ENCODE measurements at regions not wholly inside any gene's neighbourhood (a gene's known extent, or its start where the extent isn't known, plus 50 kb on each side); places are given as distances from the start of the nearest gene placed in this dataset.

DNA sequence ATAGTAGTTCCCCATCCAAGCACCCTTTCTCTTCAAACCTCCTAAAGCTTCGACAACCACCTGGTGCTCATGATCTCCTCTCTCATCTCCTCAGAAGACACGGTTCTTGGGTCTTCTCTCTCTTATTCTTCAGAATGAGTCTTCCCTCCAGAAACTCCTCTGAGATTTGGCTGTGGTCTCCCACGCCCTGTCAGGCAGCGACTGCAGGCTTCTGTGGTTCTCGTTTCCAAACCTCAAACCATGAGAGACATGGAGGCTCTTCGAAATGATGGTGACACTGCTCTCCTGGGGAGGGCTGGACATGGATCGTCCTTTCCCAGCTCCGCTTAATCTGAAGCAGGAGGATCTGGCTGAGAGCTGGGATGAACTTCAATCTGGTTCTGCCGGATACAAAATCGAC, 78.6 kb upstream of the PITRM1 start:
- POLR2A ChIA-PET: no interaction called here
- DNase-seq (no peak), ATAC-seq (ENCODE audit: low read depth) (no peak)
- peaks cover 26% of the 10 kb centered on the region for H3K27me3 Mint-ChIP-seq
- Histone ChIP-seq H3K36me3 (replicated peaks in 1 of 2; ENCODE audit: control extremely low read depth in 1 of 2, control insufficient read depth in 1 of 2, extremely low read depth in 1 of 2, insufficient read depth in 2 of 2, low read length in 1 of 2) (no peaks in the 10 kb centered on the region), H4K20me1 (ENCODE audit: control insufficient read depth, insufficient read depth, low read length, poor library complexity, severe bottlenecking) (no peaks in the 10 kb centered on the region), H3K27me3 (replicated peaks in 1 of 4; ENCODE audit: control extremely low read depth in 1 of 4, control insufficient read depth in 3 of 4, insufficient read depth in 4 of 4, low read length in 3 of 4) (peaks cover 0 to 4% (median 0%) of the 10 kb centered on the region in 4 experiments), H3K79me2 (ENCODE audit: control insufficient read depth, insufficient read depth, low read length) (no peaks in the 10 kb centered on the region), H3K4me2 (replicated peaks; ENCODE audit: low read depth, low read length, poor library complexity, severe bottlenecking) (no peak overlapping the region), H3K27ac (ENCODE audit: low read length in 2 of 2) (no peak overlapping the region), H3K4me3 (ENCODE audit: control extremely low read depth in 1 of 5, extremely low read depth in 1 of 5, insufficient read depth in 1 of 5, low read depth in 2 of 5, low read length in 4 of 5) (no peak overlapping the region), H3K9me3 (ENCODE audit: control extremely low read depth in 1 of 3, control insufficient read depth in 2 of 3, insufficient read depth in 1 of 3, low read length in 2 of 3) (no peaks in the 10 kb centered on the region), H3K9ac (ENCODE audit: low read length) (no peak overlapping the region), H3K4me1 (ENCODE audit: control insufficient read depth in 2 of 2, insufficient read depth in 2 of 2, low read length in 2 of 2) (no peaks in the 10 kb centered on the region), H2AFZ (ENCODE audit: insufficient read depth, low read depth, low read length, poor library complexity, severe bottlenecking) (no peak overlapping the region)
- no peaks in the 10 kb centered on the region for H3K4me1 Mint-ChIP-seq
- H3K27ac Mint-ChIP-seq: no peak overlapping the region
- intact Hi-C loops (cut with micrococcal nuclease): no loop called here
- TF ChIP-seq, protein P1, sequence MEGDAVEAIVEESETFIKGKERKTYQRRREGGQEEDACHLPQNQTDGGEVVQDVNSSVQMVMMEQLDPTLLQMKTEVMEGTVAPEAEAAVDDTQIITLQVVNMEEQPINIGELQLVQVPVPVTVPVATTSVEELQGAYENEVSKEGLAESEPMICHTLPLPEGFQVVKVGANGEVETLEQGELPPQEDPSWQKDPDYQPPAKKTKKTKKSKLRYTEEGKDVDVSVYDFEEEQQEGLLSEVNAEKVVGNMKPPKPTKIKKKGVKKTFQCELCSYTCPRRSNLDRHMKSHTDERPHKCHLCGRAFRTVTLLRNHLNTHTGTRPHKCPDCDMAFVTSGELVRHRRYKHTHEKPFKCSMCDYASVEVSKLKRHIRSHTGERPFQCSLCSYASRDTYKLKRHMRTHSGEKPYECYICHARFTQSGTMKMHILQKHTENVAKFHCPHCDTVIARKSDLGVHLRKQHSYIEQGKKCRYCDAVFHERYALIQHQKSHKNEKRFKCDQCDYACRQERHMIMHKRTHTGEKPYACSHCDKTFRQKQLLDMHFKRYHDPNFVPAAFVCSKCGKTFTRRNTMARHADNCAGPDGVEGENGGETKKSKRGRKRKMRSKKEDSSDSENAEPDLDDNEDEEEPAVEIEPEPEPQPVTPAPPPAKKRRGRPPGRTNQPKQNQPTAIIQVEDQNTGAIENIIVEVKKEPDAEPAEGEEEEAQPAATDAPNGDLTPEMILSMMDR (IDR thresholded peaks at IDR 0.05): no peak
- no peak for TF ChIP-seq EZH2 (IDR thresholded peaks at IDR 0.05; ENCODE audit: borderline replicate concordance, insufficient read depth, low read depth, low read length, poor library complexity, severe bottlenecking)
- 31% methylated on average over 10 of the region's 10 CpGs for WGBS (ENCODE audit: insufficient coverage)
- H3K9me3 Mint-ChIP-seq (ENCODE audit: insufficient read depth): no peaks in the 10 kb centered on the region
- no peak overlapping the region for H3K4me3 Mint-ChIP-seq
- CTCF ChIA-PET: interaction anchor here (1.4 kb wide), 1 partner anchor 11 kb away, joined by 3 read pairs; no protein-coding TSS in a partner anchor

DNA sequence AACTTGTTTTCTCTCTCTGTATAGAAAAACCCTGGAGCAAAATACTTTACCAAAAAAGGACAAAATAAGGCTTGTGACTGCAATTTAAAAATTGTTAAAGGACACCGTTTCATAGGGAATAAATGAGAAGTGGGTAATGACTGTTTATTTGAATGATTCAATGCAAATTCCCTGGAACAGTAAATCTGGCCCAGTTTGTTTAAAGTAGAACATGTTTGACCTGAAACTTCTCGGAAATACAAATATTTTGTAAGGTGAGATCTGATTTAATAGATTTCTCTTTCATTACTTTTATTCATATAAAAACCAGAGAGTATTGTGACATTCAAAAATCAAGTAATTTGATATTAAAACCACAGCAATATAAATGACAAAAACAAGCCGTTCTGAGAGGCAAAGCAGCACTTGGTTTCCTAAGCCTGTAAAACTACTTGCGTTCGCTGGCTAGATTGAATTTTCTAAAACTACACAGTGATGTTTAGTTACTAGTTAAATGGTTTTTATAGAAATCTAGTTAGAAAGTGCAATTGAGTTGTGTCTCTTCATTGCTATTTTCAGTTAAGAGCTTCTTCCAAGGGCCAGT, 76.8 kb upstream of the PITRM1 start:
- ChIA-PET CTCF (no interaction called here), POLR2A (no interaction called here)
- Histone ChIP-seq H3K9me3 (ENCODE audit: control extremely low read depth in 1 of 3, control insufficient read depth in 2 of 3, insufficient read depth in 1 of 3, low read length in 2 of 3) (no peaks in the 10 kb centered on the region), H3K36me3 (replicated peaks in 1 of 2; ENCODE audit: control extremely low read depth in 1 of 2, control insufficient read depth in 1 of 2, extremely low read depth in 1 of 2, insufficient read depth in 2 of 2, low read length in 1 of 2) (no peaks in the 10 kb centered on the region), H3K27me3 (replicated peaks in 1 of 4; ENCODE audit: control extremely low read depth in 1 of 4, control insufficient read depth in 3 of 4, insufficient read depth in 4 of 4, low read length in 3 of 4) (peaks cover 0 to 4% (median 0%) of the 10 kb centered on the region in 4 experiments), H3K4me1 (ENCODE audit: control insufficient read depth in 2 of 2, insufficient read depth in 2 of 2, low read length in 2 of 2) (no peaks in the 10 kb centered on the region), H3K27ac (ENCODE audit: low read length in 2 of 2) (no peak overlapping the region), H4K20me1 (ENCODE audit: control insufficient read depth, insufficient read depth, low read length, poor library complexity, severe bottlenecking) (no peaks in the 10 kb centered on the region), H2AFZ (ENCODE audit: insufficient read depth, low read depth, low read length, poor library complexity, severe bottlenecking) (no peak overlapping the region), H3K79me2 (ENCODE audit: control insufficient read depth, insufficient read depth, low read length) (no peaks in the 10 kb centered on the region), H3K4me3 (ENCODE audit: control extremely low read depth in 1 of 5, extremely low read depth in 1 of 5, insufficient read depth in 1 of 5, low read depth in 2 of 5, low read length in 4 of 5) (no peak overlapping the region), H3K4me2 (replicated peaks; ENCODE audit: low read depth, low read length, poor library complexity, severe bottlenecking) (no peak overlapping the region), H3K9ac (ENCODE audit: low read length) (no peak overlapping the region)
- Mint-ChIP-seq H3K27ac (no peak overlapping the region), H3K27me3 (peaks cover 25% of the 10 kb centered on the region), H3K9me3 (ENCODE audit: insufficient read depth) (no peaks in the 10 kb centered on the region), H3K4me1 (no peaks in the 10 kb centered on the region), H3K4me3 (no peak overlapping the region)
- intact Hi-C loops (cut with micrococcal nuclease): no loop called here
- ATAC-seq (ENCODE audit: low read depth) (no peak), DNase-seq (no peak)
- TF ChIP-seq EZH2 (IDR thresholded peaks at IDR 0.05; ENCODE audit: borderline replicate concordance, insufficient read depth, low read depth, low read length, poor library complexity, severe bottlenecking): no peak
- TF ChIP-seq, protein P1 (IDR thresholded peaks at IDR 0.05): no peak
- WGBS (ENCODE audit: insufficient coverage): no CpG with 5 or more reads among the region's 5 CpGs

All from B cell (primary cell).